HT-29 (cell line): ENCODE measurements at regions not wholly inside any gene's neighbourhood (a gene's known extent, or its start where the extent isn't known, plus 50 kb on each side); places are given as distances from the start of the nearest gene placed in this dataset.
A peak's percentile ranks its signal among the peaks of the same experiment; 100 is the strongest.

Source experiments
- DNase-seq: peaks from one replicate; pipeline ENCODE4 v3.0.0-alpha.2; 2015; ENCODE audit warnings: low spot score

- DNase-seq, result no peak
Measured at GRCh38 chr5:62017092-62017491, 288.9 kb upstream of the KIF2A start.

DNA sequence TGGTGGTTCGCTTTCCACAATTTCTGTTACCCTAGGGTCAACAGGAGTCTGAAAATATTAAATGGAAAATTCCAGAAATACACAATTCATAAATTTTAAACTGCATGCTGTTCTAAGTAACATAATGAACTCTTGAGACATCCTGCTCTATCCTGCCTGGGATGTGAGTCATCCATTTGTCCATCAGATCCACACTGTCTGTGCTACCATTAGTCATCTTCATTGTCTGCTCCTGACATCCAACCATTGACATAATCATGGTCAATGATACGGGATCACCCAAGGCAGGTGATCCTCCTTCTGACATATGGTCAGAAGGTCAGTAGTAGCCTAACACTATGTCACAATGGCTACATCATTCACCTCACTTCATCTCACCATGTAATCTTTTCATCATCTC is 276.7 kb upstream of the KIF2A start:
- no peak for DNase-seq

- DNase-seq, result no peak
Measured at GRCh38 chr5:62030326-62030725, 275.7 kb upstream of the KIF2A start.

- DNase-seq, result no peak
Measured at GRCh38 chr5:62038024-62038423, 268.0 kb upstream of the KIF2A start.

DNA sequence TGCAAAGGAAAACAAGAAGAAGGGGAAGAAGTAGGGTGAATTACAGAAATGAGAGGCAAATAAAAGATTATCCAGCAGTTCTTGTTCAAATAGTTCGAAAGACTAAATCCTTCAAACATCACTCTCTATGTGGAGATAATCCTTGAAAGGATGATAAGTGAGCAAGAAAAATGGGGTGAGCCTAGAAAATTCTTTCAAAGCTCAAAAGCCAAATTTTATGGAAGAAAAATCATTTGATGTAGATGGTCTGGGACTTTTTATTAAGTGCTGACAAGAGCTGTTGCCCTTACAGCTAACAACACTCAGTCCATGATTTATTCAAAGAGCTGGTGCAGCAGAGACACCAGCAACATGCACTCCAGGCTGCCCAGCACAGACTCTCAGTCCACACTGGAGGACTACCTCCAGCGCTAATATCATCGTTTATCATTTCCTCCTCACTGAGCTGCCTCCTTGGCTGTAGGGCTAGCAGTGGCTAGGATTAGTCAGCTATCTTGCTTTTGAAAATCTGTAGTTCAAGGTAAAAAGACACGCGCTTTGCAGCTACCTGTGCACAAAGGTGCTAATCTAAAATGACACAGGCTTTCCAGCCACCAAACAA is 264.8 kb upstream of the KIF2A start:
- DNase-seq, result no peak

DNA sequence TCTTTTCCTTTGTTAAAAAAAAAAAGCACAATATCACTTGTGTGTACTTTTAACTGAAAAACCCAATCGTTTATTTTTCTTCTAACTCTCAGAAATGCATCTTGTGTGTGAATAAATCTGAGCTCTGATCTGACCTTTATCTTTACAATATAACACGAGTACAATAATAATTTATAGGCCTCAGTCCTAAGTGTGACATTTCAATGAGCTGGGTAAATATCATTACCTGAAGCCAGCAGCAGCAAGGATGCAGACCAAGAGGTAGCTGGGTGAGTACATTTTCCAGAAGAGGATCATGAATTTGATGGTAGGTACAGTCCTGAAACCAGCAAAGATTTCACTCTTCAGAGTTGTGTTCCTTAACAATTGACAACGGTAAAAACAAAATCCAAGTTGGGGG is 264.0 kb upstream of the KIF2A start:
- DNase-seq, result no peak

- no peak for DNase-seq
Measured at GRCh38 chr5:62043289-62044280, 262.4 kb upstream of the KIF2A start.

DNA sequence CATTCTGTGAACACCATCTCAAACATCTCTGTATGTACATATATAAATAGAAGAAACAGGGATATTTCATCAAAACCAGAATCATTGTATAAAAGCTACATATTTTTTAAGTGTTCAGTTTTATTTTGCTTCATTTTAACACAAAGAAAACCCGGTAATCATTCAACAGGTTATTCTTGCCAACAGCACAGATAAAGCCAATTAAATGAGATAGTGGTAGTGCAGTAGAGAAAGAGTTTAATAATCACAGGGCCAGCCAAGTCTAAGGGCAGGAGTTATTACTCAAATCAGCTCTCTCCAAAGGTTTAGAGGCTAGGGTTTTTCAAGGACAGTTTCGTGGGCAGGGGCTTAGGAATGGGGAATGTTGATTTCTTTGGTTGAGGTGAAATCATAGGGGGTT is 261.0 kb upstream of the KIF2A start:
- no peak for DNase-seq

- no peak for DNase-seq
Measured at GRCh38 chr5:62046191-62046590, 259.8 kb upstream of the KIF2A start.

- DNase-seq, result no peak
Measured at GRCh38 chr5:62051747-62052146, 254.3 kb upstream of the KIF2A start.

GRCh38 chr5:62059960-62060359 is 246.0 kb upstream of the KIF2A start:
- no peak for DNase-seq

DNA sequence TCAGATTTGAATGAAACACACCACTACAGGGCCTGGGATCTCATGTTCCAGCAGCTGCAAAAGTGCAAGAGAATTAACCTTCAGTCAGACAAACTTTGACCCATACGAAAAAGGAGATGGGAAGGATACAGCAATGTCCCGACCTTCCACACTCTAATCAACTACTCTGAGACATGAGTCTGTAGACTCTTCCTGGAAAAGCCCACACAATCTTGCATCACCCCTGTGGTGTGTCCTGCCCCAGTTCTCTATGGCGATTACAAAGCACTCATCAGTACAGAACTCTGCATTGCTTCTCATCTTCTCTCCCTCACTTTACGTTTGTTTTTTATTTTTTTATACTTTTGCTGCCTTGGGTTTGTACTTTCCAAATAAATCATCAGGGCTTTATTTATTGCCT is 241.0 kb upstream of the KIF2A start:
- no peak for DNase-seq

GRCh38 chr5:62066761-62067277 is 239.2 kb upstream of the KIF2A start:
- DNase-seq, result no peak

DNA sequence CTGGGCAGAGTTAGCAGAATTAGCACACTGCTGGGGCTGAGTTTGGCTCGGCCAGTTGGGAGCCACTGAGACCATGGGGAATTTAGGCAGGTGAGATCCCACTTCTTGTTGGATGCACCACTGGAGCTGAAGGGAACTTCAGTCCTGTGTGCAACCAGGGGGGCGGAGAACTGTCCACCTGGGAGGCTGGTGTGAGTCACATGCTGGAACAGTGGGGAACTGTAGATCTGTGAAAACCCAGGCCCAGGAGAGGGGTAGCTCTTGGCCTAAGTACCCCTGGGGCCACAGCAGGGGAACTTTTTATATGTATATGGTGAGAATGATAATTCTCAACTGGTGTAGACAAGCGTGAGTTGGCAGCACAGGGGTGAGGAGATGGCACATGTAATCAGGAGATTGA is 237.5 kb upstream of the KIF2A start:
- no peak for DNase-seq

DNA sequence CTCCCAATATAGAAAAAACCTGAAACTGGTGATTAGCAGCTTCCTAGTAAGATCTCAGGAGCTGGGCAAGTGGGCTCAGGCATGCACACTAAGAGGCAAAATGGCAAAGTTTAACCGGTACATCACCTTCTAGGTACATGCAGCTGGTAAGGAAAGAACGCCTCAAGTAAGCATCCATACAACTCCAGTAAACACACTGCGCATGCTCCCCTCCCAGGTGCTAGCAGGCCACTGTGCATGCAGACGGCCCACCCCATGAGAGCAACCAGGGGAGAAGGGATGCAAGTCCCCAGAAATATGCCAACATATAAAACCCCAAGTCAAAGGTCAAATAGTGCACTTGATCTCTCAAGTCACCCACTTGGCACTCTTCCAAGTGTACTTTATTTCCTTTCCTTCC is 228.6 kb upstream of the KIF2A start:
- DNase-seq, result no peak

- no peak for DNase-seq
Measured at GRCh38 chr5:62077823-62078550, 228.0 kb upstream of the KIF2A start.

- peak; percentile 2 for DNase-seq
Measured at GRCh38 chr5:62082370-62082801, 223.6 kb upstream of the KIF2A start.

GRCh38 chr5:62083247-62083646 is 222.8 kb upstream of the KIF2A start:
- no peak for DNase-seq

- no peak for DNase-seq
Measured at GRCh38 chr5:62083661-62084060, 222.3 kb upstream of the KIF2A start.

- no peak for DNase-seq
Measured at GRCh38 chr5:62084391-62084790, 221.6 kb upstream of the KIF2A start.

GRCh38 chr5:62090953-62091352 is 215.1 kb upstream of the KIF2A start:
- no peak for DNase-seq

- no peak for DNase-seq
Measured at GRCh38 chr5:62093411-62093810, 212.6 kb upstream of the KIF2A start.
